ENCODE measurements at regions not wholly inside any gene's neighbourhood (a gene's known extent, or its start where the extent isn't known, plus 50 kb on each side); places are given as distances from the start of the nearest gene placed in this dataset.
A peak's percentile ranks its signal among the peaks of the same experiment; 100 is the strongest.

GRCh38 chr13:47798194-47798593 is 202.9 kb downstream of the SUCLA2 start:
- H3K27ac Mint-ChIP-seq = no peak overlapping the region
- ATAC-seq (ENCODE audit: low read depth in 2 of 2) (no peak), DNase-seq (no peak)
- H3K9me3 Mint-ChIP-seq = peaks cover 0 to 3% (median 0%) of the 10 kb centered on the region in 7 donors
- H3K36me3 ChIP-seq (ENCODE audit: control insufficient read depth, insufficient read depth, low read length) = no peaks in the 10 kb centered on the region
- H3K36me3 Mint-ChIP-seq = no peaks in the 10 kb centered on the region
- H3K4me3 Mint-ChIP-seq = no peak overlapping the region
- H3K9me3 ChIP-seq (ENCODE audit: control insufficient read depth in 2 of 2, low read length in 2 of 2) = no peaks in the 10 kb centered on the region
- no peaks in the 10 kb centered on the region for H3K27me3 ChIP-seq (ENCODE audit: control insufficient read depth, insufficient read depth, low read length)
- no peaks in the 10 kb centered on the region for H3K4me1 ChIP-seq (ENCODE audit: control insufficient read depth, insufficient read depth, low read length, poor library complexity, severe bottlenecking)
- no peak overlapping the region for H3K4me3 ChIP-seq (ENCODE audit: low read depth, low read length)
- no peak overlapping the region for H3K27ac ChIP-seq (ENCODE audit: insufficient read depth, low read length, poor library complexity, severe bottlenecking)
- H3K4me1 Mint-ChIP-seq = no peaks in the 10 kb centered on the region
- H3K27me3 Mint-ChIP-seq = peaks cover 14% of the 10 kb centered on the region

- no peak overlapping the region for H3K27ac ChIP-seq (ENCODE audit: insufficient read depth, low read length, poor library complexity, severe bottlenecking)
- Mint-ChIP-seq H3K36me3 (no peaks in the 10 kb centered on the region), H3K27me3 (peaks cover 14% of the 10 kb centered on the region), H3K27ac (no peak overlapping the region), H3K9me3 (peaks cover 0 to 8% (median 3%) of the 10 kb centered on the region in 7 donors), H3K4me3 (no peak overlapping the region), H3K4me1 (no peaks in the 10 kb centered on the region)
- peaks cover 0 to 2% of the 10 kb centered on the region in 2 experiments for H3K9me3 ChIP-seq (ENCODE audit: control insufficient read depth in 2 of 2, low read length in 2 of 2)
- no peaks in the 10 kb centered on the region for H3K4me1 ChIP-seq (ENCODE audit: control insufficient read depth, insufficient read depth, low read length, poor library complexity, severe bottlenecking)
- no peak overlapping the region for H3K4me3 ChIP-seq (ENCODE audit: low read depth, low read length)
- DNase-seq (no peak), ATAC-seq (ENCODE audit: low read depth in 2 of 2) (no peak)
- H3K27me3 ChIP-seq (ENCODE audit: control insufficient read depth, insufficient read depth, low read length) = no peaks in the 10 kb centered on the region
- H3K36me3 ChIP-seq (ENCODE audit: control insufficient read depth, insufficient read depth, low read length) = no peaks in the 10 kb centered on the region
These were observed 204.3 kb downstream of the SUCLA2 start for GRCh38 chr13:47796816-47797215.

GRCh38 chr13:47794963-47795362 is 206.1 kb downstream of the SUCLA2 start:
- DNase-seq = peak in 1 of 3 donors; percentile 8

GRCh38 chr13:47790755-47791154 is 210.3 kb downstream of the SUCLA2 start:
- Histone ChIP-seq H3K4me1 (ENCODE audit: control insufficient read depth, insufficient read depth, low read length, poor library complexity, severe bottlenecking) (no peaks in the 10 kb centered on the region), H3K27ac (ENCODE audit: insufficient read depth, low read length, poor library complexity, severe bottlenecking) (no peak overlapping the region), H3K36me3 (ENCODE audit: control insufficient read depth, insufficient read depth, low read length) (no peaks in the 10 kb centered on the region), H3K27me3 (ENCODE audit: control insufficient read depth, insufficient read depth, low read length) (no peaks in the 10 kb centered on the region), H3K4me3 (ENCODE audit: low read depth, low read length) (no peak overlapping the region), H3K9me3 (ENCODE audit: control insufficient read depth in 2 of 2, low read length in 2 of 2) (peaks cover 0 to 17% of the 10 kb centered on the region in 2 experiments)
- H3K27me3 Mint-ChIP-seq = peaks cover 6% of the 10 kb centered on the region
- H3K36me3 Mint-ChIP-seq = no peaks in the 10 kb centered on the region
- DNase-seq (no peak), ATAC-seq (ENCODE audit: low read depth in 2 of 2) (no peak)
- no peaks in the 10 kb centered on the region for H3K4me1 Mint-ChIP-seq
- no peak overlapping the region for H3K27ac Mint-ChIP-seq
- H3K9me3 Mint-ChIP-seq = peaks cover 3 to 31% (median 9%) of the 10 kb centered on the region in 7 donors
- H3K4me3 Mint-ChIP-seq = no peak overlapping the region

More at GRCh38 chr13:47794963-47795362, 206.1 kb downstream of the SUCLA2 start:
- Mint-ChIP-seq H3K4me1 (no peaks in the 10 kb centered on the region), H3K27ac (peak overlapping the region in 1 of 3 donors; percentile 63), H3K36me3 (no peaks in the 10 kb centered on the region), H3K27me3 (peaks cover 6% of the 10 kb centered on the region), H3K9me3 (peaks cover 0 to 17% (median 7%) of the 10 kb centered on the region in 7 donors), H3K4me3 (no peak overlapping the region)
- Histone ChIP-seq H3K9me3 (ENCODE audit: control insufficient read depth in 2 of 2, low read length in 2 of 2) (peaks cover 0 to 17% of the 10 kb centered on the region in 2 experiments), H3K36me3 (ENCODE audit: control insufficient read depth, insufficient read depth, low read length) (no peaks in the 10 kb centered on the region), H3K27ac (ENCODE audit: insufficient read depth, low read length, poor library complexity, severe bottlenecking) (no peak overlapping the region), H3K27me3 (ENCODE audit: control insufficient read depth, insufficient read depth, low read length) (no peaks in the 10 kb centered on the region), H3K4me3 (ENCODE audit: low read depth, low read length) (no peak overlapping the region), H3K4me1 (ENCODE audit: control insufficient read depth, insufficient read depth, low read length, poor library complexity, severe bottlenecking) (no peaks in the 10 kb centered on the region)
- no peak for ATAC-seq (ENCODE audit: low read depth in 2 of 2)

- Histone ChIP-seq H3K27ac (ENCODE audit: insufficient read depth, low read length, poor library complexity, severe bottlenecking) (no peak overlapping the region), H3K27me3 (ENCODE audit: control insufficient read depth, insufficient read depth, low read length) (no peaks in the 10 kb centered on the region), H3K4me1 (ENCODE audit: control insufficient read depth, insufficient read depth, low read length, poor library complexity, severe bottlenecking) (no peaks in the 10 kb centered on the region), H3K4me3 (ENCODE audit: low read depth, low read length) (no peak overlapping the region), H3K9me3 (ENCODE audit: control insufficient read depth in 2 of 2, low read length in 2 of 2) (peaks cover 0 to 17% of the 10 kb centered on the region in 2 experiments), H3K36me3 (ENCODE audit: control insufficient read depth, insufficient read depth, low read length) (no peaks in the 10 kb centered on the region)
- H3K27ac Mint-ChIP-seq = no peak overlapping the region
- no peak for DNase-seq
- H3K4me1 Mint-ChIP-seq = no peaks in the 10 kb centered on the region
- peaks cover 3 to 31% (median 9%) of the 10 kb centered on the region in 7 donors for H3K9me3 Mint-ChIP-seq
- H3K36me3 Mint-ChIP-seq = no peaks in the 10 kb centered on the region
- no peak for ATAC-seq (ENCODE audit: low read depth in 2 of 2)
- H3K4me3 Mint-ChIP-seq = no peak overlapping the region
- H3K27me3 Mint-ChIP-seq = no peaks in the 10 kb centered on the region
These were observed 212.2 kb downstream of the SUCLA2 start for GRCh38 chr13:47788844-47789243.

- DNase-seq = no peak
- no peak overlapping the region for H3K4me3 Mint-ChIP-seq
- no peak overlapping the region for H3K27ac Mint-ChIP-seq
- Histone ChIP-seq H3K9me3 (ENCODE audit: control insufficient read depth in 2 of 2, low read length in 2 of 2) (no peaks in the 10 kb centered on the region), H3K27ac (ENCODE audit: insufficient read depth, low read length, poor library complexity, severe bottlenecking) (no peak overlapping the region), H3K36me3 (ENCODE audit: control insufficient read depth, insufficient read depth, low read length) (no peaks in the 10 kb centered on the region), H3K4me1 (ENCODE audit: control insufficient read depth, insufficient read depth, low read length, poor library complexity, severe bottlenecking) (no peaks in the 10 kb centered on the region), H3K27me3 (ENCODE audit: control insufficient read depth, insufficient read depth, low read length) (no peaks in the 10 kb centered on the region), H3K4me3 (ENCODE audit: low read depth, low read length) (no peak overlapping the region)
- ATAC-seq (ENCODE audit: low read depth in 2 of 2) = no peak
- H3K36me3 Mint-ChIP-seq = no peaks in the 10 kb centered on the region
- peaks cover 0 to 2% (median 0%) of the 10 kb centered on the region in 4 donors for H3K4me1 Mint-ChIP-seq
- peaks cover 10% of the 10 kb centered on the region for H3K27me3 Mint-ChIP-seq
- H3K9me3 Mint-ChIP-seq = peaks cover 0 to 22% (median 10%) of the 10 kb centered on the region in 7 donors
These were observed 226.4 kb downstream of the SUCLA2 start for GRCh38 chr13:47774671-47774994.

GRCh38 chr13:47764817-47765216 is 236.3 kb downstream of the SUCLA2 start:
- no peaks in the 10 kb centered on the region for H3K9me3 ChIP-seq (ENCODE audit: control insufficient read depth in 2 of 2, low read length in 2 of 2)
- Mint-ChIP-seq H3K9me3 (peaks cover 0 to 11% (median 4%) of the 10 kb centered on the region in 7 donors), H3K27ac (no peak overlapping the region), H3K4me1 (no peaks in the 10 kb centered on the region), H3K4me3 (no peak overlapping the region), H3K36me3 (no peaks in the 10 kb centered on the region), H3K27me3 (no peaks in the 10 kb centered on the region)
- H3K27me3 ChIP-seq (ENCODE audit: control insufficient read depth, insufficient read depth, low read length) = no peaks in the 10 kb centered on the region
- H3K36me3 ChIP-seq (ENCODE audit: control insufficient read depth, insufficient read depth, low read length) = no peaks in the 10 kb centered on the region
- H3K4me1 ChIP-seq (ENCODE audit: control insufficient read depth, insufficient read depth, low read length, poor library complexity, severe bottlenecking) = no peaks in the 10 kb centered on the region
- ATAC-seq (ENCODE audit: low read depth in 2 of 2) = no peak
- no peak for DNase-seq
- no peak overlapping the region for H3K27ac ChIP-seq (ENCODE audit: insufficient read depth, low read length, poor library complexity, severe bottlenecking)
- H3K4me3 ChIP-seq (ENCODE audit: low read depth, low read length) = no peak overlapping the region

GRCh38 chr13:47757466-47758080 is 243.5 kb downstream of the SUCLA2 start:
- H3K4me1 ChIP-seq (ENCODE audit: control insufficient read depth, insufficient read depth, low read length, poor library complexity, severe bottlenecking) = no peaks in the 10 kb centered on the region
- Mint-ChIP-seq H3K36me3 (no peaks in the 10 kb centered on the region), H3K4me3 (no peak overlapping the region), H3K27ac (no peak overlapping the region), H3K27me3 (no peaks in the 10 kb centered on the region), H3K9me3 (peaks cover 0 to 6% (median 1%) of the 10 kb centered on the region in 7 donors), H3K4me1 (no peaks in the 10 kb centered on the region)
- ATAC-seq (ENCODE audit: low read depth in 2 of 2) (no peak), DNase-seq (no peak)
- H3K36me3 ChIP-seq (ENCODE audit: control insufficient read depth, insufficient read depth, low read length) = no peaks in the 10 kb centered on the region
- no peak overlapping the region for H3K4me3 ChIP-seq (ENCODE audit: low read depth, low read length)
- H3K9me3 ChIP-seq (ENCODE audit: control insufficient read depth in 2 of 2, low read length in 2 of 2) = no peaks in the 10 kb centered on the region
- no peaks in the 10 kb centered on the region for H3K27me3 ChIP-seq (ENCODE audit: control insufficient read depth, insufficient read depth, low read length)
- no peak overlapping the region for H3K27ac ChIP-seq (ENCODE audit: insufficient read depth, low read length, poor library complexity, severe bottlenecking)

Measured in CD4-positive, CD25-positive, alpha-beta regulatory T cell (primary cell).